ENCODE measurements at regions not wholly inside any gene's neighbourhood (a gene's known extent, or its start where the extent isn't known, plus 50 kb on each side); places are given as distances from the start of the nearest gene placed in this dataset.

GRCh38 chr5:3100921-3101551 is 349.6 kb upstream of the IRX2 start:
- no peak for TF ChIP-seq EZH2 (IDR thresholded peaks at IDR 0.05; ENCODE audit: insufficient read depth, poor library complexity, severe bottlenecking)
- TF ChIP-seq EZH2phosphoT487 (IDR thresholded peaks at IDR 0.05; ENCODE audit: insufficient read depth, low read depth): no peak

Data from GM23248 (cell line).